Posterior vena cava (tissue), 2 donors: ENCODE measurements at regions not wholly inside any gene's neighbourhood (a gene's known extent, or its start where the extent isn't known, plus 50 kb on each side); places are given as distances from the start of the nearest gene placed in this dataset.

Experiments used
- DNase-seq: peaks from one replicate; pipeline ENCODE4 v3.0.0-alpha.2; 2020; ENCODE audit warnings: low spot score
- intact Hi-C, 2 donors: fragments of 100-400 bp; cut with DNase I; formaldehyde crosslinking; loops; one replicate each; pipeline versions ENCODE4 v1.14.1 to v1.14.2; 2022 to 2023
- donor health status: DM: yes; HTN: yes; CAD: no.
- donor health status: DM: yes; HTN: yes; CAD: no.

DNA sequence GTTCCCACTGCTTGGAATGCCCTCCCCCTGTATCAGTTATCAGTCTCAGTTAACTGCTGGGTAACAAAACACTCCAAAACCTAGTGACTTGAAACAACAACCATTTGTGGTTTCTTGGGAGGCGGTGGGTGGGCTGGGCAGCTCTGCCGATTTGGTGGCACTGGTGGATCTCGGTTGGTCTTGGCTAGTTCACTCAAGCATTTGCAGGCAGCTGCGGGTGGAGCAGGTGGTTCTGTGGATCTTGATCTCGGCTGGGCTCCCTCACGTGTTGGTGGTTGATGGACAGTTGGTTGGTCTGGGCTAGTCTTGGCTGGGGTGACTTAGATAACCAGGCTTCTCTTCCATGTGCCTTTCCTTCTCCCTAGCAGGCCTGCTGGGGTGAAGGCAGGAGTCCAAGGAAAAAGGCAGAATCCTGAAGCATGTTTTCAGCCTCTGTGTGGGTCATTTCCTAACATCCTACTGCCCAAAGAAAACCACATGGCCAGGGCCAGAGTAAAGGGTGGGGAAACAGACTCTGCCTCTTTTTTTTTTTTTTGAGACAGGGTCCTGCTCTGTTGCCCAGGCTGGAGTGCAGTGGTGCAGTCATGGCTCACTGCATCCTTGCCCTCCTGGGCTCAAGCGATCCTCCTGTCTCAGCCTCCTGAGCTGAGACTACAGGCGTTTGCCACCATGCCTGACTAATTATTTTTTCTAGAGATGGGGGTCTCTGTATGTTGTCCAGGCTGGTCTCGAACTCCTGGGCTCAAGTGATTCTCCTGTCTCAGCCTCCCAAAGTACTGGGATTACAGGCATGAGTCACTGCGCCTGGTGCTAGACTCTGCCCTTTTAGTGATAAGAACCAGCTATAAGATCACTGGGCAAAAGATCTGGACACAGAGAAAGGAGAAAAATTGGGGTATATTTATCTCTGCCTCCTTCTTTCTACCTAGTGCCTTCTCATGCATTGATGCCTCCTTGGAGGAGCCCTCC lies 183.7 kb downstream of the RGS3 start:
- intact Hi-C loops = no loop called here
- DNase-seq = peak; percentile 72

DNA sequence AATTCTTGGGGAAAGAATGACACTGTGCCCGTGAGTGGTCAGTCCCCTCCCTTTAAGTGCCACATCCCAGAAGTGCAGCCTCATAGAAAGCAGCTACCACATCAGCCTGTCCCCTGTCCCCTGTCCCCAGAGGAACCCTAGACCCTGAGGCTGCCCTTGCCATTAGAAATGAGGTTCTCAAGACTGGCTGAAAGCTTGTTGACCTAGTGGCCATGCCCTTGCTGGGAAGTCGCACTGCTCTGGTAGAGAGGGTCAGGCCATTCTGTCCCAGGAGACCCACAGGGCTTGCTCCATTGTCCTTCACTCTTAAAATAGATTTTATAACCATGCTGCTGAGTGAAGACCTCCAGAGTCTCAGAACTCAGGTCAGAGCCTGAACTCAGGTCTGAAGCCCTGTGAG lies 184.5 kb downstream of the RGS3 start:
- intact Hi-C loops = loop anchor here in 1 of 2 donors (2.0 kb wide), 1 partner anchor 13 kb away; no protein-coding TSS in a partner anchor
- peak; percentile 51 for DNase-seq

DNA sequence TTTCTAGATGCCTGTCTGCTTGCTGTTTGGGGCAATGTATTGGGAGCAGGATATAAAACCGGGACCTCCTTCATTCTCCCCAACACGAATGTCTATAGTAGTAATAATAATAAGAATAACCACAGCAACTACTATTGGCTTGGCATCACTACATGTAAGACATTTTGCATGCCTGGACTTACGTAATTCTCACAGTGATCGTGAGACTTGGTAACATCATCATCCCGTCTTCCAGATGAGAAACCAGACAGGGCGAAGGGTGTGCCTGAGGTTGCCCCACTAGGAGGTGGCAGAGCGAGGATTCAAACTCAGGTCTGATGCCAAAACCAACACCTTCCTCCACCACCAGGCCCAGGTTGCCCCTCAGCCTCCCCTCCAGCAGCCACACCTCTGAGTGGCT lies 185.1 kb downstream of the RGS3 start:
- intact Hi-C loops = loop anchor here in 1 of 2 donors (2.0 kb wide), 1 partner anchor 14 kb away; no protein-coding TSS in a partner anchor
- DNase-seq = peak; percentile 69

DNA sequence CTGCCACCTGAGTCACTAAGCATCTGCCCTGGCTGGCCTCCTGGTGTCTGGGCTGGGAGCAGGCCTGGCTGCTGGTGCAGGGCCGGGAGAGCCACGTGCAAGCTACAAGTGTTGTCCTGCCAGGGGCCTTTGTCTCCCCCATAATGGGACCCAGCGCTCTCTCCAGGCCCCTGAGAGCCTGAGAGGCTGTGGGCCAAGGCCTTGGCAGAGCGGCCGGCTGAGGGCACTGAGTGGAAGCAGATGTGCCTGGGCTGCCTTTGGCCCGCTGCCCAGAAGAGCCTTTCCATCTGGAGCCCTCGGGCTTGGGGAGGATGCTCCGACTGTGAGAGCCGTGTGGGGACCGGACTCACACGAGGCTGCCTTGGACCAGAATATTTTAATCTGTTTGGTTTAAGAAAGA lies 185.5 kb downstream of the RGS3 start:
- intact Hi-C loops = loop anchor here in 1 of 2 donors (2.0 kb wide), 1 partner anchor 14 kb away; no protein-coding TSS in a partner anchor
- DNase-seq = peak; percentile 80

DNA sequence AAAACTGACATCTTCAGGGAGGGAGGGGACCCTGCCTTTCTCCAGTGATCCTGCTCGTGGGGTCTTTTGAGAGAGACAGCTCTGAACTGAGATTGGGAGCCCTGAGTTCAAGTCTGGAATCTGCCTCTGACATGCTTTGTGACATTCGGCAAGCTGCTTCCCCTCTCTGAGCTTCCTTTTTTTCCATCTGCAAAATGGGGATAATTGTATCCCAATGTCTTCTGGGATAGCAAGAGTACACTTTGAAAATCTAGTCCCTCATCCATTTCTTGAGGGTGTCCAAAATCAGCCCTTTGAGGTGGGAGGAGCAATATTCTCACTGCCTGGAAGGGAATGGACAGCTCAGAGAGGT lies 186.3 kb downstream of the RGS3 start:
- intact Hi-C loops = loop anchor here in 1 of 2 donors (2.0 kb wide), 2 partner anchors 15 to 57 kb away; no protein-coding TSS in a partner anchor
- peak; percentile 16 for DNase-seq

DNA sequence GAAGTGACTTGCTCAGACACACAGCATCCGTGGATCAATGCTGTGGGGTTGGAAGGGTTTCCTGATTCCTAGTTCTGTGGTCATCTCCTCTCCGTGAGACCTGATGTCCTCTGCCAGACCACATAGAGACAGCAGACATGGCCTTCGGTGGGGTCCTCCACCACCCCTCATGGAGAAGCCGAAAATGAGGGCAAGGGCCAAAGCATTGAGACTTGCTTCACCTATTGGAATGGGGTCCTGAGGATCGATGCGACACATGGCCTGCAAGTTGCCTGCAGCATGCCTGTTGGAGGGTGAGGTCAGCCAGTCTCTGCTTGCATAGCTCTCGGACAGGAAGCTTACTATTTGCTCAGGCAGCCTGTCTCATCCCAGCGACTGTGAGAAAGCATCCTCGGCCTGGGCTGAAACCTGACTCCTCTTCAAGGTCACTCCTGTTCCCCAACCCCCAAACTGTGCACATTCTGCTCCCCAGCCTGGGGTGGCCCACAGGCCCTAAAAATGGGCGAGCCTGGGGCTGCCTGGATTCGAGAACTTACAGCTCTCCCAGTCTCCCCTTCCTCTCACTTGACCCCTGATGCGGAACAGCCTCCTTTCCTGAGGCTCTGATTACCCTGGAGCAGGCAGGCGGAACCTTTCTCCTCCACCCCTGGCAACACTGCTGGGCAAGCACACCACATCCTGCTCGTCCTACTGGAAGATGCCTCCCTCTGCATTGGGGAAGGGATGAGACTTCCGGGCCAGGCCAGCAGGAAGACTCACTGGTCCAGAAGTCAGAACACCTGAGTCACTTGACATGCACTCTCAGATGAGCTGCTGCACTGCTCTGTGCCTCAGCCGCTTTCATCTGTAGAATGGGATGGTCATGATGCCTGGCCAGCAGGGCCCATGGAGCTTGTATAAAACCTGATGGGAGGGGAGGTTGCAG lies 186.9 kb downstream of the RGS3 start:
- DNase-seq = peak; percentile 74
- intact Hi-C loops = loop anchor here in 1 of 2 donors (2.0 kb wide), 1 partner anchor 58 kb away; no protein-coding TSS in a partner anchor

DNA sequence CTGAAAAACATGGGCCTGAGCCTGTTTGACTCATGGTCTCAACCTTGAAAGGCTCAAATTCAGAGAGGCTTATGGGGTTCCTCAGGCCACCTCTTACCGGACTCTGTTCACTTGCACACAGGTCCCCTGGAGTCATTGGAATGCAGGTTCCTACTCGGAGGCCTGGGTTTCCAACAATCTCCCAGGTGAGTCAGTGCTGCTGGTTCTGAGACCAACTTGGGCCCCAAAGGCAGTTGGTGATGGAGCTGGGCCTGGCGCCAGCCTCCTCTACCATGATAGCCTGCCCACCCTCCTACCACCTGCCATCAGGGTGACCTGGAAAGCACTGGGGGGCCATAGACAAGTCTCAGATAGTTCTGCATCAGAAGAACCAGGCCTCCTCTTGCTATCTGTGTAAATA lies 188.4 kb downstream of the RGS3 start:
- intact Hi-C loops = loop anchor here in 1 of 2 donors (1.0 to 2.0 kb wide), 2 partner anchors 19 to 59 kb away; no protein-coding TSS in a partner anchor
- DNase-seq = peak; percentile 31

DNA sequence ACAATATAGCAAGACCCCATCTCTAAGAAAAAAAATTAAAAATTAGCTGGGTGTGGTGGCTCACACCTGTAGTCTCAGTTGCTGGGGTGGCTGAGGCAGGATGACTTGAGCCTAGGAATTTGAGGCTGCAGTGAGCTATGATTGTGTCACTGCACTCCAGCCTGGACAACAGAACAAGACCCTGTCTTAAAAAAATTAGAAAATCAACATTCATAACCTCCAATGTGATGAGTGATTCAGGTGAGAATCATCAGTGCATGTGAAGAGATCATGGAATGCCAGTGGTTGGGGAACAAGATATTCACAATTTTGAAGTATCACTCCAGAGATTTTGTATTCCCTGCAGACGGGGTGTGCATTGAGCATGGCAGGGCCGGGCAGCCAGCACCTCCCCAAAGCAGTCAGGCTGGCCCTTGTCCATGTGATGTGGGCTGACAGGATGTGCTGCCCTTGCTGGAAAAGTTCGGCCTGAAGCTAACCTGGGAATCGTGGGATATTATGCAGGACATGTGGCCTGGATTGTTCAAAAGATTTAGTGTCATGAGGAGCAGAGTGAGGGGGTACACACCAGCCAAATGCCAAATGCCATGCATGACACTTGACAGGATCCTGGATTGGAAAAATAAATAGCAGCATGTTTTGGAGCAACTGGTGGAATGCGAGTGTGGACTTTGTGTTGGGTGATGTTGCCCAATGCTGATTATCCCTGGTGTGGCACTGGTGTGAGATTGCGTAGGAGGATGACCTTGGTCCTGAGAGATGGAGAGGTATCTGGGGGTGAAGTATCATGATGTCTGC lies 189.0 kb downstream of the RGS3 start:
- peak; percentile 64 for DNase-seq
- intact Hi-C loops = loop anchor here in 1 of 2 donors (1.0 kb wide), 1 partner anchor 19 kb away; no protein-coding TSS in a partner anchor

DNA sequence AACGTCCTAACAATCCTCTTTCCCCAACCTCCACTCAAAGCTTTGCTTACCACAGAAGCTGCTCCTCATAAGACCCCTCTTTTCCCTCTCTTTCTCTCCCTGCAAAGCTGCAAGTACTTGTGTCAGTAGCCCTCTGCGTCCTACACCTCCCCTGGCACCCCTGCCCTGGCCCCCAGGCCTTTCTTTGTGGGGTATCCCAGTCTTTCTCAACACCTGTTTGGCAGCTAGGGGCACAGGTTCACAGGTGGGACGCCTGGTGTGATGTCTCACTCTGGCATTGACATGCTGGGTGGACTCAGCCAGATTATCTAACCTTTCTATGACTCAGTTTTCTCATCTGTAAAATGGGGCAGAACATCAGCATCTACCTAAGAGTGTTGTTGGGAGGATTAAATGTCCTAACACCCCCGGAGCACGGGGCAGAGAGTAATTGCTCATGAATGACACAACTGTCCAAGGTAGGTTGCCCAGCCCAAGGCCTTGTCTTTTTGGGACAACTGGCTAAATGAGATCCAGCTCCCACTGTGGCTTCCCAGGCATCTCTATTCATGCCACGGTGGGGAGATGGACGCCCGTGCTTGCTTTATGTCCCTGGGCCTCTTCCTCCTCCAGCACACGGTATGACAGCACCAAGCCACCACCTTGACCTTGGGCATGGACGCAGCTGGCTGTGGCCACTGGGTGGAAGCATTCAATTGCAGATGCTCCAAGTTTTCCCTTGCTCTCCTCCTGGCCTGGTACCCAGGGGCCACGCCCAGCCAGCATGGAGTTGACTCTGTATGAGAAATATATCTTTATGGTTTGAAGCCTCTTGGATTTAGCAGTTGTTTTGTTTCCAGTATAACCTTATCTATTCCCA lies 190.4 kb downstream of the RGS3 start:
- intact Hi-C loops = no loop called here
- DNase-seq = peak; percentile 86

DNA sequence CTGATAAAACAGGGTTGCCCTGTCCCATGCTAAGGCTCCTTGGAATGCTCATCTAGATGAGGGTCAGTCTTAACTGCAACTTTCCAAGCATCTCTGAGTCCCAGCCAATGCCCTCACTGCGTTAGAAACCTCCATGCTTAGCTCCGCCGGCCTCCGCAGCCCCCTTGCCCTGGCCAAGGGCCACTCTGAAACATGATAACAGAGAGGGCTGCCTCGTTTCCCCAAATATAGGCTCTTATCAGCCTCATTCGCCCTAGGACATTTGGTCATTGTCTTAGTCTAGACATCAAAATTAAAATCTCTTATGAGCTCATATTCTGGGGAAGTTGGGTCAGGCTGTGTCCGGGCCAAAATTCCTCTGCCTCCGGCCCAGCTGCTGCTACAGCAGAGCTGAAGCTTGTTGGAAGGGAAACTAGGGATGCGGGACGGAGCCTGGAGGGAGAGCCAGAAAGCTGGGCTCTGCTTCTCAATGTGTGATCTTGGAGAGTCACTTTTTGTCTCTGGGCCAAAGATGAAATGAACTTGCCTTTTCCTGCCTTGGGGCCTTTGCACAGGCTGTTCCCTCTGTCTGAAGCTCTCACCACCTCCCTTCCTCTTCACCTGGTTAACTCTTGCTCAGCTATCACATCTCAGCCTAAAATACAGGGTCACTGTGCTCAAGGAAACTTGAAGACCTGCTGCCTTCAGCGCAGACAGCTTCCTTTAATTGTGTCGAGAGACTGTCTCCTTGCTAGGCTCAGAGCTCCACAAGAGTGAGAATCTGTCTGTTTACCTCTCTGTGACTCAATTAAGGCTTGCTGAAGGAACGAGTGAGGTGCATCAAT lies 191.3 kb downstream of the RGS3 start:
- peak; percentile 95 for DNase-seq
- intact Hi-C loops = loop anchor here (1.0 to 5.0 kb wide), 2 partner anchors 65 to 208 kb away; no protein-coding TSS in a partner anchor

DNA sequence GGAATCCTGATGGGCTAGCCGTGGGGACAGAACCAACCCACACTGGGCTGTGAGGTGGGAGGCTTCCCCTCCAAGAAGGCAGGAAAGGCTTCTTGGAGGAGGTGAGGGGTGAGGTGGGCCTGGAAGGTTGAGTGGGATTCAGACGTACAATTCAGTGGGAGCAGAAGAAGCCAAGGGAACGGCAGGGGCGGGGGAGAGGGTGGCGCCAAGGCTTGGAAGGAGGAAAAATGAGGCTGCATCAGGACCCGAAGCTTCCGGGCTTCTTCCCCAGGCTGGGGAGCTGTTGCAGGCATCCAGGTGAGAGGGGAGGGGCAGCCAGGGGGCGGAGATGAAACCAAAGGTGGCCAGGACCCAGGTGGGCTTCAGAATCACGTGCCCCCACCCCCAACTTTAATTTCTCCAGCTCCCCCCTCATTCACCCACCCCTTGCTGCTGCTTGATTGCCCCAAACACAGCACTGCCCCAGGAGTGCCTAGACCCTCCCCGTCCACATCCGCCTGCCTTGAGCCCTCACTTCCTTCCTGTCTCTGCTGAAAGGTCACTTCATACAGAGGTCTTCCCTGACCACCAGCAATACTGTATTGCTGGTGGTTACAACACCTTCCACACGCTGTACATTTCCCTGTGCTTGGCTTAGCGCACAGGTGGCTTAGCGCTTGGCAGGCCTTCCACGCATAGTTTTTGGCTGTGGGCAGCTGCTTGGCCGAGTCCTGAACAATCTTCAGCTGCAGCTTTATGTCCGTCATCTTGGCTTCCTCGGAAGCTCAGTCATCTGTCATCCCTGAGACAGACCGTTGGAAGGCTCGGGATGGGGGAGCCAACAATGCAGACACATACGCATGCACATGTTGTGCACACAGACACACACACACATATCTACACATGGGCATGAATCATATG lies 193.5 kb downstream of the RGS3 start:
- intact Hi-C loops = loop anchor here (2.0 to 5.0 kb wide), 3 partner anchors 66 to 210 kb away; no protein-coding TSS in a partner anchor
- DNase-seq = peak; percentile 74

DNA sequence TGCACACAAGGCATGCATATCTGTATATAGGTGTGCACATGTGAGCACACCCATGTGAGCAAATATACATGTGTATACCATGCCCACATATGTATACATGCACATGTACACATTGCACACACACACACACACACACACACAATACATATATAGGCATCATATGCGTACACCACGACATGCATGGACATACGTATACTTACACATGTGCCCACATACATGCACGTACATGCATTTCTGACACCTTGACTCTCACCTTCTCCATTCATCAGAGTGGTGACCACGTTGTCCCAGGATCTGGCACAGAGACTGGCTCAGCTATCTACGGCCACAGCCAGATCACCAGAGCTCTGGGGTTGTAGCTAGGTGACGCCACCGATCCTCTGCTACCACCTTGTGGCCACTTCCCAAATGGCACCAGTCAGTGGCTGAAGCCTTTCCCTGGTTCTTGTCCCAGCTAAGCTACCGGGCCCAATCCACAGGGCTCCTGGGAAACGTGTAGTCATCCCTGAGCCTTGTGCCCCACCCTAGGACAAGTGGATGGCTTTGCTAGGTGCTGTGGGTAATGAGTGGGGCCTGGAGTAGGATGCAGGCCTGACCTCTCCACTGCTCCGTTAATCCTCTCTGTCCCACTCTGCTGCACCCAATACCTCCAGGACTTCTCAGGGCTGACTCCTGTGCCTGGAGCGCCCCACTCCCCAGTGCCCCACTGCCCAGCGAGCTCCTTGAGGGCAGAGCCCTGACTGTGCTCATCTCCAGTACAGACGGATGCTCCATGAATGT lies 194.4 kb downstream of the RGS3 start:
- intact Hi-C loops = loop anchor here (2.0 to 5.0 kb wide), 3 partner anchors 67 to 211 kb away; no protein-coding TSS in a partner anchor

DNA sequence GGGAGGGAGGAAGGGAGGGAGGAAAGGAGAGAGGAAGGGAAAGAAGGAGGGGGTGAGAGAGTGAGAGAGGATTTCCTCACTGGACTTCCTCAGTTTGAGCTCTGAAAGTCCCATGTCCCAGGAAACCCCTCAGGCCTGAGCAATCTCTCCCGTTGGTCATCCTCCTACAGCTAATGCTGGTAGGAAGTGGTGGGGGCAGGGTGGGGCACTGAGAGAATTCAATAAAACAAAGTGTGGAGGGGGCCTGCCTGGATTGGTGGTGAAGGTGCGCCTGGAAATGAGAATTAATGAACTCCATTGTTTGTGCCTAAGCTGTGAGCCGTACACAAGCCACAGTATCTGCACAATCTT lies 195.0 kb downstream of the RGS3 start:
- peak; percentile 10 for DNase-seq

More for the DNA sequence above, 194.4 kb downstream of the RGS3 start:
- DNase-seq = peak; percentile 95

DNA sequence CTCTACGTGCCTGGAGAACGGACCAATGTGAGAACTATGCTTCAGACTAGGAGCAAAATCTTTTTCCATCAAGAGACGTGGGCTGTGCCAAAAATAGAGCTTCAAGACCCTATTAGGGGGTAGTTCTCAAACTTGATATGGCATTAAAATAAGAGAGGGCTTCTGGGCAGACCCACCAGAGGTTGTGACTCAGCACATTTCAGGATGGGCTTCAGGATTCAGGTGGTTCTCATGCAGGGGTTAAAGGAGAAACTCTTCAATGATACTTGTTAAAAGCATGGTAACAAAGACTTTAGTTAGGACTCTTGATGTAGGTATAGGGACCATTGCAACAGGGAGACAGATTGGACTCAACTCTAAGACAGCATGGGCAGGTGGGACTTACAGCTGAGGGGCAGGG lies 195.5 kb downstream of the RGS3 start:
- DNase-seq = no peak

More for the DNA sequence above, 195.0 kb downstream of the RGS3 start:
- intact Hi-C loops = loop anchor here in 1 of 2 donors (5.0 kb wide), 1 partner anchor 211 kb away; no protein-coding TSS in a partner anchor

DNA sequence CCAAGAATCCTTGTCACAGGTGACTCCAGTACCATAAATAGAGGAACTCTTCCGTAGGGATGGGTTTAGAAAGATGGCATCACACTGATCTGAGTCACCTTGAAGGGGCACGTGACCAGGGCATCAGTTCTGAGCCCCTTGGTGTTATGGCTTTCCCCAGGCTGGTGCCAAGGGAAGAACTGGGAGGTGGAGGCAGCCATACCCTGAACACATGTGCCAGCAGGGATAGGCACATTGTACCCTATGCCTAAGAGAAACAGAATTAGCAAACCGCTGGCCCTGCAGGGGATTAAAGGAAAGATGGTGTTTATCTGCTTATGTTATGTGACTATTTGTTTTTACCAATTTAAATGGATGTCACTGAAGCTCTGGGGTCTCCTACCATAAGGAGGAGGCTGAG lies 196.2 kb downstream of the RGS3 start:
- DNase-seq = no peak
- intact Hi-C loops = loop anchor here (5.0 to 10.0 kb wide), 2 partner anchors 212 to 235 kb away; no protein-coding TSS in a partner anchor

More for the DNA sequence above, 195.5 kb downstream of the RGS3 start:
- intact Hi-C loops = loop anchor here in 1 of 2 donors (5.0 kb wide), 1 partner anchor 212 kb away; no protein-coding TSS in a partner anchor
